ENCODE measurements at regions not wholly inside any gene's neighbourhood (a gene's known extent, or its start where the extent isn't known, plus 50 kb on each side); places are given as distances from the start of the nearest gene placed in this dataset.

- no peak for DNase-seq (ENCODE audit: low spot score)
- in situ Hi-C loops (cut with MboI; ENCODE audit: low pct_unique_long_range_greater_than_20kb, low sequenced_read_pairs, unreplicated experiment): no loop called here
Measured at GRCh38 chr10:107616463-107617410, 452.2 kb upstream of the SORCS1 start.

GRCh38 chr10:107616031-107616430 lies 451.5 kb upstream of the SORCS1 start:
- DNase-seq (ENCODE audit: low spot score): no peak
- TF ChIP-seq CTCF (IDR thresholded peaks at IDR 0.05; ENCODE audit: extremely low read depth, insufficient read depth, missing control alignments): no peak
- in situ Hi-C loops (cut with MboI; ENCODE audit: low pct_unique_long_range_greater_than_20kb, low sequenced_read_pairs, unreplicated experiment): no loop called here

More at GRCh38 chr10:107616463-107617410, 452.2 kb upstream of the SORCS1 start:
- TF ChIP-seq CTCF (IDR thresholded peaks at IDR 0.05; ENCODE audit: extremely low read depth, insufficient read depth, missing control alignments): no peak

GRCh38 chr10:107614939-107615685 lies 450.6 kb upstream of the SORCS1 start:
- no peak for DNase-seq (ENCODE audit: low spot score)
- in situ Hi-C loops (cut with MboI; ENCODE audit: low pct_unique_long_range_greater_than_20kb, low sequenced_read_pairs, unreplicated experiment): no loop called here
- no peak for TF ChIP-seq CTCF (IDR thresholded peaks at IDR 0.05; ENCODE audit: extremely low read depth, insufficient read depth, missing control alignments)

- TF ChIP-seq CTCF (IDR thresholded peaks at IDR 0.05; ENCODE audit: extremely low read depth, insufficient read depth, missing control alignments): no peak
- DNase-seq (ENCODE audit: low spot score): no peak
- in situ Hi-C loops (cut with MboI; ENCODE audit: low pct_unique_long_range_greater_than_20kb, low sequenced_read_pairs, unreplicated experiment): no loop called here
Measured at GRCh38 chr10:107611115-107611514, 446.6 kb upstream of the SORCS1 start.

- in situ Hi-C loops (cut with MboI; ENCODE audit: low pct_unique_long_range_greater_than_20kb, low sequenced_read_pairs, unreplicated experiment): no loop called here
- DNase-seq (ENCODE audit: low spot score): no peak
- no peak for TF ChIP-seq CTCF (IDR thresholded peaks at IDR 0.05; ENCODE audit: extremely low read depth, insufficient read depth, missing control alignments)
Measured at GRCh38 chr10:107589081-107589480, 424.6 kb upstream of the SORCS1 start.

GRCh38 chr10:107585630-107586029 lies 421.1 kb upstream of the SORCS1 start:
- no peak for TF ChIP-seq CTCF (IDR thresholded peaks at IDR 0.05; ENCODE audit: extremely low read depth, insufficient read depth, missing control alignments)
- DNase-seq (ENCODE audit: low spot score): no peak
- in situ Hi-C loops (cut with MboI; ENCODE audit: low pct_unique_long_range_greater_than_20kb, low sequenced_read_pairs, unreplicated experiment): no loop called here
